NCI-H2196 treated with DMSO at 0.1 percent for 48 hours (cell line): ENCODE measurements at regions not wholly inside any gene's neighbourhood (a gene's known extent, or its start where the extent isn't known, plus 50 kb on each side); places are given as distances from the start of the nearest gene placed in this dataset.
"Not testable (repeated sequence)": the region's sequence is repeated elsewhere in the genome, so short reads cannot be mapped to it uniquely, and the experiment has no call there.

ENCODE experiments used
- DNase-seq: peaks from one replicate; lab custom pipeline; 2025; ENCODE audit not compliant: unreplicated experiment; lab: John Stamatoyannopoulos, UW

DNA sequence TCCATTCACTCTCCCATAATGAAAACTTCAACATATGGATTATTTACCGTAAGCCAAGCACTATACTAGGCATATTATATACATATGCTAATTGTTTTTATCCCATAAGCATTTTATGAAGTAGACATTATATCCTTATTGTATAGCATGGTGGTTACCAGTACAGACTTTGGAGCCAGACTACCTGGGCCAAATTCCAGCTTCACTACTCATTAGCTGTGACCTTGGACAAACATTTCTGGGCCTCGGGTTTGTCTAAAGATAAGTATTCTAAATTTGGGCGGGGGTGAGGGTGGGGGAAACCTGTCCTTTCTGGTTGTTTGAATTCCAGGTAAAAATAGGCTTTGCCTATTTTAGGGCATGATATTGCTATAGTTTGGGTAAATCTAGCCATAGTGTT lies 66.5 kb upstream of the P2RY1 start:
- no peak for DNase-seq

DNA sequence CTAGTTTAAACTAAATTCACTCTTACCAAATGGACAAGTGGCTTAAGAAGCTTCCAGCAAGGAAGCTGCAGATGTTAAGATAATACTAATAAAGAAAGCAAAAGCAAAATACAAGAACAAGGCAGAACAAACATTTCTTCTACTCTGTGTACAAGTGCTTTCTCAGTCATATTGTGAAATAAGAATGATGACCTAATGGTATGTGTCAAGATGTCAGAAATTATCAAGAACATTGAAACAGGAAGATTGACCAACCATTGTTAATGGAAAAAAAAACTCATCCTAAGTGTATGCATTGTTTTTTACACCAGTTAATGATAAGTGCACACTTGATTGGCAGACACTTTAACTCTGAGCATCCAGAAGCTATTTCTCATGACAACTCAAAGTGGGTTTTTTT lies 65.4 kb upstream of the P2RY1 start:
- DNase-seq, result no peak

DNA sequence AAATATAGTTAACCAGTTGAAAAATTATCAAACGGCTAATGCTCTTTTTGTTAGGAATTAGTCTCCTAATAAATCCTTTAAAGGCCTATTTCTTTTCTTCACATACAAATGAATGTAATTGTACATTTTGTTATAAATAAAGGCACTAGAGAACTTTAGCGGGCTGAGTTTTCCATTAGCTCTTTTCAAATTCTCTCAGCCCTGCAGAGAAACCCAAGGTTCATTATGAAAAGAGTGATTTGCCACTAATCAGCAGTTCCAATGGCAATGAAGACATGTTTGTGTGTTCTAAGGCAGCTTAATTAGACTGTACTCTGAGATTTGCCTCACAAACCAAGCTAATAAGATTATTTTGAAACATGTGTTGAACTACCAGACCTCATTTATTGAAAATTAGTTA lies 64.6 kb upstream of the P2RY1 start:
- DNase-seq, result no peak

DNA sequence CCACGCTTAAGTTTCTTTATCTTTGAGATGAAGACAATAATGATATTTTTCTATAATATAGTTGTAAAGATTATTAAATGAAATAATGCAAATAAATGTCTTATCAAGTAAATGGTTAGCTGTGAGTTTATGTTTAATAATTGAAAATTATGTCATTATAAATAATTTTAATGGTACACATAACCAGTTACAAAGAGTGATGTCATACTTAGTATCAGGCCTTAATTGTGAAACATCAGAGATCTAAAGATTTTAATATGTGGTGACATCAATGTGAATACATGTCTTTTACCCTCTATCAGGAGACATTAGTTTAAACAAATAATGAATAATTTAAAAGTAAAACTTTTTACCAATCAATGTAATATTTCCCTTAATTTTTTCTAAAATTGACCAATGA lies 63.8 kb upstream of the P2RY1 start:
- DNase-seq, result no peak

DNA sequence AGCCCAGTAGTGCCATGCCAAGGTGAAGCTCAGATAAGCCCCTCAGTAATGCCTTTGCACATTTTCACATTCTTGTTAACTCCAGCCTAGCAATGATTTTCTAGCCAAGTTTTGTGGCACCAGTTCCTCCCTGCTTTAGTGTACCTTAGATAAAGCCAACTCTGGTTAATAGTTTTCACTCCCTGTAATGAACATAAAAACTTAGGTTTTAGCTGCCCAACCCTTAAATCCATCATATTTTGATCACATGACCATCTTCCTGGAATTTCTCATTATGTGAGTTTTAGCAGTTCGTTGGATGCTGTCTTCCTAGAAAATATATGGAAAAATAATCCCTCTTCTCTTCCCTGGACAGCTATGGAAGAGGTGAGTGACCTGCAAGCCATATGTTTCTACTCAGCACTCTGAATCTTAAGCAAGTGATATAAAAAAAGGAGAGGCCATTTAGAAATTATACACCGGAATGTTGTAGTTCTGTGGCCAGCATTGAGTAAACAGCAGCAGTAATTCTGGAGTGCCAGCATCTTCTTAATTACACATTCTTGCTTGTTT lies 62.2 kb upstream of the P2RY1 start:
- no peak for DNase-seq

DNA sequence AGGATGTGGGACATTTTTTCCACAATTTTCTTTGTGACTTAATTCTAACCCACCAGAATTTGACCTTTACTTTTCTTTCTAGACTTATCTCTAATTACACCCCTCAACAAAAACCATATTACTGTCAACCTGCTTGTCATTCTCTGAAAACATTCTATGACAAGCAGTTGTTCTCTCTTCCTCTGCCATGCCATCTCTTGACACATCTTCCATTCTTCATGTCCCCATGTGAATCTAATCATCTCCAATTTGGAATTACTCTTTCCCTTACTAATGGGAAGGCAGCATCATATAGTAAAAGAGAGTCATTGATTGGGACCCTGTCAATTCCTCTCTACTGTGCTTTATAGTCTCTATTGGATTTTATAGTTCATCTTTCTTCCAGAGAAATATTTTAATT lies 61.3 kb upstream of the P2RY1 start:
- DNase-seq, result no peak

DNA sequence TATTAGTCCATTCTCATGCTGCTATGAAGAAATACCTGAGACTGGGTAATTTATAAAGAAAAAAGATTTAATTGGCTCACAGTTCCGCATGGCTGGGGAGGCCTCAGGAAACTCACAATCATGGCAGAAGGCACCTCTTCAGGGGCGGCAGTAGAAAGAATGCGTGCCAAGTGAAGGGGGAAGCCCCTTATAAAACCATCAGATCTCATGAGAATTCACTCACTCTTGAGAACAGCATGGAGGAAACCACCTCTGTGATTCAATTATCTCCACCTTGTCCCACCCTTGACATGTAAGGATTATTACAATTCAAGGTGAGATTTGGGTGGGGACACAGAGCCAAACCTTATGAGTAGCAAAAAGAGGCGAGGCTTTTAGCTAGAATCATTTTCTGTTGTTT lies 60.7 kb upstream of the P2RY1 start:
- DNase-seq, result not testable (repeated sequence)

DNA sequence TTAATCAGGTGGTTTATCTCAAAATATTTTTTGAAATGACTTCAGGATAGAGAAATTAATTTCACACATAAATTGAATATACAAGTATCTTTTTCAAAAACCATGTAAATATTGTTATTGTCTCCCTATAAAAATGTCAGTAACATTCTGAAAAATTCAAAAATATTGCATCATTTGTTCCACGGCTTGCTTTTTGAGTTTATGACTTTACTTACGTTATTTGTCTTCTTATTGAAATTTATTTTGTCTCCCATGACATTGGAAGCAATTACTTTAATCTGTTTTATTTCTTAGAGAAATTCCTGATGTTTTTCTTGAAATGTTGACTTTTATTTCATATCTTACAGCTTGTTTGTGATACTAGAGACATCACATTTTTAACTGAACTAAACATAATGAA lies 56.9 kb upstream of the P2RY1 start:
- DNase-seq, result no peak

DNA sequence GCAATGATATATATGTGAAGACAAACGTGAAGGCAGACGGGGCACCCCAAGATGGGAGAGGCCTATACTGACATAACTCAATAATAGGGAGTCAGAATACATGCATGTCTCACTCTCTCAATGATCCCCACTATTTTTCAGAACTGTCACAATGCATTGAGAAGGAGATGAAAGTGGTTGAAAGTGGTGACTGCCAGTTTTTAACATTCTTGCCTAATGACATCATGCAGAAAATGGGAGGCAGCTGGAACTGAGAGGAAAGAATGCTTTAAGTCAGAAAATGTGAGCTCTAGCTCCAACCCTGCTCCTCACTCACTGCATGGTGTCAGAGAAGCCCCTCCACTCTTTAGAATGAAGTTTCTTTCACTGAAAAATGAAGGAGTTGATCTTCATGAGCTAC lies 55.3 kb upstream of the P2RY1 start:
- no peak for DNase-seq

DNA sequence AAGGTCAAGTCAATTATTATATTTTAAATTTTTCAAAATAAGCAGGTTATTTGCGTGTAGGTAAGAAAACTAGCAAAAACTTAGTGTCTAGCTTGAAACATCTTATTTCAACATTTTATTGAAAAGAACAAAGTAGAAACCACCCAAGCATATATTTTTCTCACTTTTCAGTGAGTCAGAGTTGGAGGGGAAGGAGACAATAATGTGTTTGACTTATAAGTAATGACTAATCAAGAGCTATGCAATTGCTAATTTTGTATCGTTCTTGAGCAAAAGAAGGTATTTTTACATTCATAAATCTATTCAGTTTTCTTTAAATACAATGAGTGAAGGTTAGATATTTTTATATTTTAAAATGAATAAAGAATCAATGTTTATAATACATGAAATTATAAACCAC lies 54.4 kb upstream of the P2RY1 start:
- DNase-seq, result no peak

DNA sequence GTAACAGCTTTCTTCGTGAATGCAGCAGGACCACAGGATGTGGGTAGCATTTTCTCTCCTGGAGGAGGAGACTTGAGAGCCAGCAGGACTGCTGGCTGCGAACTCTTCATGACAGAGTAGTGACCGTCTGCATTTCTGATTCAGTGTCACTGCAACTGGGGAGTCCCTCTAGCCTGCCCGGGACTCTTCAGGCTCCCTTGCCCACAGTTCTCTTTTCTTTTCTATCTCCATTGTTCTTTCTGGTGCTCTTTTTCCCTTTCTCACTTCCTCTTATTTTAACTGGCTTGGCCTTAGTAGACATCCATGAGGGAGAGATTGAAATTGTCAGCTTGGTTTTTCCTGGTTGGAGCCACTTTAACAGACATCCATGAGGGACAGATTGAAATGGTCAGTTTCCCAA lies 49.9 kb upstream of the P2RY1 start:
- no peak for DNase-seq
